ENCODE measurements at regions not wholly inside any gene's neighbourhood (a gene's known extent, or its start where the extent isn't known, plus 50 kb on each side); places are given as distances from the start of the nearest gene placed in this dataset.
A peak's percentile ranks its signal among the peaks of the same experiment; 100 is the strongest.

- Histone ChIP-seq H3K4me1 (no peaks in the 10 kb centered on the region), H3K4me3 (no peak overlapping the region), H3K9me3 (no peaks in the 10 kb centered on the region), H3K36me3 (no peaks in the 10 kb centered on the region), H3K27ac (no peak overlapping the region), H3K27me3 (peaks cover 0 to 34% (median 0%) of the 10 kb centered on the region in 9 donors)
- intact Hi-C loops (cut with DNase I) = loop anchor here in 7 of 10 donors (1.0 to 10.0 kb wide), 6 partner anchors 243 to 586 kb away; partner anchors contain the start of gene CCL1 (in 1 of the 7)
- ATAC-seq (peak in 1 of 4 donors; percentile 28), DNase-seq (peak in 2 of 5 donors; percentile 30 to 31)
- peak; percentile 91 to 98 (median 95) for TF ChIP-seq CTCF (IDR thresholded peaks at IDR 0.05)
- TF ChIP-seq POLR2A (IDR thresholded peaks at IDR 0.05) = no peak
- 7 to 9% (median 8%) methylated on average over 5 of the region's 5 CpGs for WGBS, 4 donors
These were observed 475.9 kb upstream of the CCL2 start for GRCh38 chr17:33779234-33779591.

- no peaks in the 10 kb centered on the region for H3K9me3 ChIP-seq
- DNase-seq (no peak), ATAC-seq (no peak)
- no peaks in the 10 kb centered on the region for H3K36me3 ChIP-seq
- no peak overlapping the region for H3K4me3 ChIP-seq
- peaks cover 0 to 34% (median 4%) of the 10 kb centered on the region in 9 donors for H3K27me3 ChIP-seq
- H3K27ac ChIP-seq = no peak overlapping the region
- TF ChIP-seq POLR2A (IDR thresholded peaks at IDR 0.05) (no peak), CTCF (IDR thresholded peaks at IDR 0.05) (no peak)
- H3K4me1 ChIP-seq = no peaks in the 10 kb centered on the region
- intact Hi-C loops (cut with DNase I) = loop anchor here in 1 of 10 donors (10.0 kb wide), 1 partner anchor 580 kb away; the partner anchor contains the start of gene CCL1
These were observed 469.8 kb upstream of the CCL2 start for GRCh38 chr17:33785281-33785680.

- ATAC-seq (no peak), DNase-seq (peak in 3 of 5 donors; percentile 13 to 46 (median 20))
- Histone ChIP-seq H3K4me3 (no peak overlapping the region), H3K27me3 (peaks cover 0 to 25% (median 4%) of the 10 kb centered on the region in 9 donors), H3K27ac (no peak overlapping the region), H3K4me1 (no peaks in the 10 kb centered on the region), H3K36me3 (no peaks in the 10 kb centered on the region), H3K9me3 (no peaks in the 10 kb centered on the region)
- TF ChIP-seq POLR2A (IDR thresholded peaks at IDR 0.05) (no peak), CTCF (IDR thresholded peaks at IDR 0.05) (no peak)
- intact Hi-C loops (cut with DNase I) = loop anchor here in 1 of 10 donors (10.0 kb wide), 1 partner anchor 578 kb away; the partner anchor contains the start of gene CCL1
- WGBS, 4 donors = 48 to 59% (median 56%) methylated on average over 1 of the region's 1 CpG
These were observed 468.6 kb upstream of the CCL2 start for GRCh38 chr17:33786478-33786877.

- DNase-seq (no peak), ATAC-seq (no peak)
- no peaks in the 10 kb centered on the region for H3K4me1 ChIP-seq
- TF ChIP-seq POLR2A (IDR thresholded peaks at IDR 0.05) (no peak), CTCF (IDR thresholded peaks at IDR 0.05) (no peak)
- H3K27ac ChIP-seq = no peak overlapping the region
- H3K9me3 ChIP-seq = no peaks in the 10 kb centered on the region
- WGBS, 4 donors = 63 to 77% (median 70%) methylated on average over 2 of the region's 2 CpGs
- no peaks in the 10 kb centered on the region for H3K36me3 ChIP-seq
- intact Hi-C loops (cut with DNase I) = loop anchor here in 1 of 10 donors (10.0 kb wide), 1 partner anchor 575 kb away; the partner anchor contains the start of gene CCL1
- H3K4me3 ChIP-seq = no peak overlapping the region
- H3K27me3 ChIP-seq = peaks cover 0 to 26% (median 5%) of the 10 kb centered on the region in 9 donors
These were observed 465.4 kb upstream of the CCL2 start for GRCh38 chr17:33789658-33790057.

Data from heart left ventricle (tissue), 16 donors.